Subcutaneous abdominal adipose tissue (tissue), 5 donors: ENCODE measurements at regions not wholly inside any gene's neighbourhood (a gene's known extent, or its start where the extent isn't known, plus 50 kb on each side); places are given as distances from the start of the nearest gene placed in this dataset.

Experiments used
- H3K27ac ChIP-seq: one replicate; pipeline ENCODE4 v1.7.0; 2013; ENCODE audit warnings: low read depth, mild to moderate bottlenecking, inconsistent platforms, low read length, moderate library complexity
- H3K27me3 ChIP-seq, 5 donors: one replicate each; pipeline ENCODE4 v1.7.0; 2013; ENCODE audit warnings: low read length in 5 of 5, inconsistent platforms in 1 of 5; ENCODE audit not compliant: control insufficient read depth in 5 of 5, insufficient read depth in 4 of 5
- H3K36me3 ChIP-seq, 5 donors: one replicate each; pipeline ENCODE4 v1.7.0; 2013; ENCODE audit warnings: low read length in 5 of 5; ENCODE audit not compliant: control insufficient read depth in 5 of 5, insufficient read depth in 5 of 5
- H3K4me1 ChIP-seq, 5 donors: one replicate each; pipeline ENCODE4 v1.7.0; 2013; ENCODE audit warnings: low read length in 5 of 5, mild to moderate bottlenecking in 3 of 5, moderate library complexity in 1 of 5; ENCODE audit not compliant: control insufficient read depth in 5 of 5, insufficient read depth in 5 of 5
- H3K4me3 ChIP-seq, 5 donors: one replicate each; pipeline ENCODE4 v1.7.0; 2013; ENCODE audit warnings: low read length in 5 of 5, low read depth in 1 of 5
- H3K9ac ChIP-seq, 5 donors: one replicate each; pipeline ENCODE4 v1.7.0; 2013; ENCODE audit warnings: low read length in 5 of 5, mild to moderate bottlenecking in 4 of 5, moderate library complexity in 3 of 5
- H3K9me3 ChIP-seq, 5 donors: one replicate each; pipeline ENCODE4 v1.7.0; 2013; ENCODE audit warnings: low read length in 5 of 5; ENCODE audit not compliant: control insufficient read depth in 5 of 5
- donor health status: healthy.
- donor health status: healthy.
- donor health status: healthy.
- donor health status: healthy.
- donor health status: healthy.

- H3K9ac ChIP-seq, result no peak overlapping the region
- no peaks in the 10 kb centered on the region for H3K4me1 ChIP-seq
- no peak overlapping the region for H3K4me3 ChIP-seq
- no peaks in the 10 kb centered on the region for H3K36me3 ChIP-seq
- no peak overlapping the region for H3K27ac ChIP-seq
- no peaks in the 10 kb centered on the region for H3K9me3 ChIP-seq
- no peaks in the 10 kb centered on the region for H3K27me3 ChIP-seq
Observed at GRCh38 chr3:107044677-107045076, 332.6 kb upstream of the CCDC54 start.

- no peak overlapping the region for H3K9ac ChIP-seq
- no peak overlapping the region for H3K4me3 ChIP-seq
Observed at GRCh38 chr3:107045791-107046190, 331.4 kb upstream of the CCDC54 start.

DNA sequence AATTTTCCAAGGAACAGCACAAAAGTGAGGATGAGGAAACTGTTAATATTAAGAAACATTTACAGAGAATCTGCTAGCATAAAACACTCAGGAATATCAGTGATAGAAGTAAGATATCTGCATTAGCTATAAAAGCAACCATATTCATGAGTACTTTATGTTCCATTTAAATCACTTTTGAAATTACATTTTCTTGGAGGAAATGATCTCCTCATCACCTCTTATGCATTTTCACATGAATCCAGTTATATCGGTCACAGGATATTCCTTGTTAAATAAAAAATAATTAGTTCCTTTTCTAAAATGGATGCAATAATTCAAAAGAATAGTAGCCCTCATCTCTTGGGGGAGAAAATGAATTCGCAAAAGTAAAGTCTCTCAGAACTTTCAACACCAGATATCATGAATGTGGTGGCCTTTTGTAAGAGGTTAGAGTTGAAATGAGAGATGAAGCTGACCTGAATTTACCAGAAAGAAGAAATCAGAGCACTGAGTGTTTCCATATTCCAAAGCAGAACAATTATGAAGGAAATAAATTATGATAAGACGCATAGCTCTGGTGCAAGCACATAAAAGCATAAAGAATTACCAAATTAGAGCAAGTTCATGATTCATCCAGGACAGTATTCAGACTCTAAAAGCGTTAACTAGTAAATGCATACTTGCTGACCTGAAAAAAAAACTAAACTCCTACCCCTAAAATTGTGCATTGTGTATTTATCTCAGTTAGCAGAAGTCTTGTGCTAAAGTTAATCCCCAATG is 321.9 kb upstream of the CCDC54 start:
- Histone ChIP-seq H3K27ac (no peak overlapping the region), H3K9ac (no peak overlapping the region), H3K4me3 (no peak overlapping the region), H3K9me3 (no peaks in the 10 kb centered on the region), H3K27me3 (no peaks in the 10 kb centered on the region), H3K36me3 (no peaks in the 10 kb centered on the region), H3K4me1 (no peaks in the 10 kb centered on the region)

More at GRCh38 chr3:107045791-107046190, 331.4 kb upstream of the CCDC54 start:
- H3K4me1 ChIP-seq, result no peaks in the 10 kb centered on the region
- H3K9me3 ChIP-seq, result no peaks in the 10 kb centered on the region
- H3K27me3 ChIP-seq, result no peaks in the 10 kb centered on the region
- no peak overlapping the region for H3K27ac ChIP-seq
- no peaks in the 10 kb centered on the region for H3K36me3 ChIP-seq

- no peak overlapping the region for H3K27ac ChIP-seq
- H3K9me3 ChIP-seq, result no peaks in the 10 kb centered on the region
- H3K4me1 ChIP-seq, result peaks cover 0 to 19% (median 17%) of the 10 kb centered on the region in 5 donors
- H3K4me3 ChIP-seq, result no peak overlapping the region
- H3K27me3 ChIP-seq, result no peaks in the 10 kb centered on the region
- H3K9ac ChIP-seq, result no peak overlapping the region
- H3K36me3 ChIP-seq, result no peaks in the 10 kb centered on the region
Observed at GRCh38 chr3:107061466-107061865, 315.8 kb upstream of the CCDC54 start.

- no peak overlapping the region for H3K9ac ChIP-seq
- no peaks in the 10 kb centered on the region for H3K36me3 ChIP-seq
- H3K27me3 ChIP-seq, result no peaks in the 10 kb centered on the region
- H3K4me3 ChIP-seq, result no peak overlapping the region
- no peak overlapping the region for H3K27ac ChIP-seq
- H3K9me3 ChIP-seq, result no peaks in the 10 kb centered on the region
- peaks cover 0 to 19% (median 17%) of the 10 kb centered on the region in 5 donors for H3K4me1 ChIP-seq
Observed at GRCh38 chr3:107062310-107062709, 314.9 kb upstream of the CCDC54 start.

DNA sequence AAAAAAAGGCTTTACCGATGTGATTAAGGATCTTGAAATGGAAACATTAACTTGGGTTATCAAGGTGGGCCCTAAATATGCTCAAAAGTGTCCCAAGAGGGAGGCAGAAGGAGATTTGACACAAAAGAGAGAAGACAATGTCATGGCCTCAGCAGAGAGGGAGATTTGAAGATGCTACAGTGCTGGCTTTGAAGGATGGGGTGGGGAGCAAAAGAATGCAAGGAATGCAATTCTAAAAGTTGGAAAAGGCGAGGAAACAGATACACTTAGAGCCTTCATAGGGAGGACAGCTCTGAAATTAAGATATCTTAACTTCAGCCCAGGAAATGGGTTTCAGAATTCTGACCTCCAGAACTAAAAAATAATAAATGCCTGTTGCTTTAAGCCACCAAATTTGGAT is 314.5 kb upstream of the CCDC54 start:
- Histone ChIP-seq H3K27ac (no peak overlapping the region), H3K9ac (no peak overlapping the region), H3K9me3 (no peaks in the 10 kb centered on the region), H3K4me3 (no peak overlapping the region), H3K36me3 (no peaks in the 10 kb centered on the region), H3K27me3 (no peaks in the 10 kb centered on the region), H3K4me1 (peaks cover 0 to 19% (median 17%) of the 10 kb centered on the region in 5 donors)

DNA sequence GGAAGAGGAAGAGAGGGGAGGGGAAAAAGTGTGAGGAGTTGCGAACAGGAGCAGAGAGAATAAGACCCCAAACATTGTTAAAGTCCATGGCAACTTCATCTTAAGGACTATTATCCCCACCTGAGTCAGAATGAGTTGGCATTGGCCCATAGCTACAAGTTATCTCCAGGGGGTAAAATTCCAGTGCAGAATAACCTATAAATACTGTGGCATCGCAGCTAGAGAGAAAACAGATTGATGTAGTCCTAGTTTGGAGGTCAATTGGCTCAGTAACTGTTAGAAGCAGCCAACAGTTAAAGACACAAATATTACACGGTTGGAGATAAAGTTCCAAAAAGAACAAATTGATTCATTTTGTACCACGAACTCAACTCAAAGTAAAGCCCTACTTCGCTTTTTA is 313.9 kb upstream of the CCDC54 start:
- Histone ChIP-seq H3K27me3 (no peaks in the 10 kb centered on the region), H3K4me1 (peaks cover 0 to 19% (median 17%) of the 10 kb centered on the region in 5 donors), H3K9me3 (no peaks in the 10 kb centered on the region), H3K9ac (peak overlapping the region in 1 of 5 donors; percentile 5), H3K36me3 (no peaks in the 10 kb centered on the region), H3K4me3 (no peak overlapping the region), H3K27ac (no peak overlapping the region)

GRCh38 chr3:107064405-107065060 is 312.7 kb upstream of the CCDC54 start:
- Histone ChIP-seq H3K9ac (peak overlapping the region in 1 of 5 donors; percentile 31), H3K27me3 (no peaks in the 10 kb centered on the region), H3K4me3 (no peak overlapping the region), H3K9me3 (no peaks in the 10 kb centered on the region), H3K36me3 (no peaks in the 10 kb centered on the region), H3K27ac (no peak overlapping the region), H3K4me1 (peaks cover 0 to 24% (median 17%) of the 10 kb centered on the region in 5 donors)

DNA sequence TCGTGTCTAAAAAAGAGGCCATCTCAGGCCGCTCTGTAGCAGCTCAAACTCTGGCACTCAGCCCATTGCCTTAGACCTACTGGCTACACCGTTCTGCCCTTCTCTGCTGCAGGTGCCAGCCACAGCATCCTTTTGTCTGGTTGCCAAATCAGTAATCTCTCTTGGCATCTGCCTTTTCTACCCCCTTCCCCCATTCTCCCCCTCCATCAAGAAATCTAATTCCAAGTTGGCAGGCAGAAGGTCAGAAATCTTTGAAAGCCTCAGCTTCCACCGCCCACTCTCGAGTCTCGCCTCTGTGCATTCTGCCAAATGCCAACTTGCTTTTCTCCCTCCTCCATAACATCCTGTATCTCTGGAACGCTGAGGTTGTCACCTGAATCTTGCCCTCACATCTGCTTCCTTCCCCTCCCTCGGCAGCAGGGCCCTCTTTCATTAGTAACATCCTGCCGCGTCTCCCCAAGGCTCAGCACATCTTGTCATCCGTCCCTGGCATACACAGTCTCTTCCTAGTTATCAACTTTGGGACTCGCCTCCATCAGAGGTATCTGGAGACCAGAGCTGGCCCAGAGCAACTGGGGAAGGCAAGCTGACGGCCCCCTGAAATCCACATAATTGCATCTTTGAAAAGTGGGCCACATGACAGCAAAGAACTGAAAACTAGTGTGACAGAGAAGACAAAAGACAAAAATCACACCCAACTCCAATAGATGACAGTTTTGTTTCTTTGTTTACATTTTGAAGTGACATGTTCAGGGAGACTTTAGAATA is 312.0 kb upstream of the CCDC54 start:
- Histone ChIP-seq H3K4me3 (no peak overlapping the region), H3K9ac (peak overlapping the region in 1 of 5 donors; percentile 31), H3K9me3 (no peaks in the 10 kb centered on the region), H3K36me3 (no peaks in the 10 kb centered on the region), H3K27me3 (no peaks in the 10 kb centered on the region), H3K4me1 (peaks cover 0 to 24% (median 17%) of the 10 kb centered on the region in 5 donors), H3K27ac (no peak overlapping the region)

- Histone ChIP-seq H3K27me3 (no peaks in the 10 kb centered on the region), H3K9ac (no peak overlapping the region), H3K9me3 (no peaks in the 10 kb centered on the region), H3K27ac (no peak overlapping the region), H3K4me3 (no peak overlapping the region), H3K36me3 (no peaks in the 10 kb centered on the region), H3K4me1 (peaks cover 0 to 24% (median 17%) of the 10 kb centered on the region in 5 donors)
Observed at GRCh38 chr3:107067421-107067820, 309.8 kb upstream of the CCDC54 start.
